ENCODE measurements at regions not wholly inside any gene's neighbourhood (a gene's known extent, or its start where the extent isn't known, plus 50 kb on each side); places are given as distances from the start of the nearest gene placed in this dataset.

DNA sequence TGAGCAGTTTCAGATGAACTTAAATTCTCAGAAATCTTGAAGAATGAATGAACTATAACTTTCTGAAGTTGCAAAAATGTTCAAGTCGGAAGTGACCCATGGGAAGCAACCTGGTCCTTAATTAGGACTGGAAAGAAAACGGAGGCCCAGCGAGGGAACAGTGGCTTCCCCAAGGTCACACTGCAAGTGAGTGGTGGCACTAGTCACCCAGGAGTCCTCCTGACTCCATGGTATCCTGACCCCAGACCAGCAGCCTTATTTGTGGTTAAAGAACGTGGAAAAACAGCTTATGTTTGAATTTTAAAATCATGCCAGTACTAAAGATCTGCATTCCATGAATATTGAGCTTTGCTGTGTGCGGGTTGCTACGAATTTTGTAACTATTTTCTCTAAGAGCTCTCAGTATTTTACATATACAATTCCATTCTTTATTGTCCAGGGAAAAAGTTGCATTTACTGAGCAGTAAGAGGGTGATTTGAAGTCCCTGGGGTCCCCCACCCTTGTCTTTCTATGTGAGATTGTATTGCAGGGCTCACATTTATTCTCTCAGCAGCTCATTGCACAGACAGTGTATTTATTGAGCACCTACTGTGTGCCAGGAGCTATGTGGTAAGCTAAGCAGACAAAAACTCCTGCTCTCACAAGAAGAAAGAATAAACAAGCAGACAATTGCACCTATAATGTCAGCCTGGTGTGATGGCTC lies 61.6 kb upstream of the ATP5PO start:
- Histone ChIP-seq H2AFZ (ENCODE audit: low read length) (no peak overlapping the region), H3K27me3 (ENCODE audit: insufficient read depth, low read length) (no peaks in the 10 kb centered on the region), H3K4ac (ENCODE audit: low read depth, low read length) (no peak overlapping the region), H3K4me2 (ENCODE audit: insufficient read depth, insufficient read length, low read length) (no peak overlapping the region), H3K4me1 (ENCODE audit: insufficient read depth, low read length) (peaks cover 5% of the 10 kb centered on the region; the same call in 1 of the 2 replicates), H3K79me1 (ENCODE audit: insufficient read depth, low read depth, low read length, poor library complexity, severe bottlenecking) (no peaks in the 10 kb centered on the region), H4K8ac (replicated peaks; ENCODE audit: insufficient read length, low read depth, low read length) (no peak overlapping the region), H2AK5ac (ENCODE audit: insufficient read length, low read length) (no peak overlapping the region), H2BK20ac (ENCODE audit: low read depth, low read length, poor library complexity, severe bottlenecking) (no peak overlapping the region), H3K56ac (ENCODE audit: insufficient read length, low read depth, low read length) (no peak overlapping the region), H3K9me3 (ENCODE audit: control insufficient read depth, low read depth, low read length) (no peaks in the 10 kb centered on the region), H4K5ac (ENCODE audit: insufficient read length, low read depth, low read length) (no peak overlapping the region), H3K18ac (ENCODE audit: insufficient read length, low read depth, low read length) (no peak overlapping the region), H4K91ac (ENCODE audit: insufficient read length, low read depth, low read length) (no peak overlapping the region), H3K14ac (ENCODE audit: insufficient read depth, low read length) (no peak overlapping the region), H3K9ac (ENCODE audit: extremely low read depth, insufficient read length, low read length) (no peak overlapping the region), H3K79me2 (ENCODE audit: insufficient read depth, low read length) (no peaks in the 10 kb centered on the region), H2BK120ac (ENCODE audit: low read depth, low read length, poor library complexity, severe bottlenecking) (no peak overlapping the region), H3K23me2 (ENCODE audit: insufficient read length, low read depth, low read length, poor library complexity, severe bottlenecking) (no peaks in the 10 kb centered on the region), H3K27ac (ENCODE audit: insufficient read length, low read depth, low read length) (no peak overlapping the region), H2BK5ac (ENCODE audit: insufficient read length, low read length) (no peak overlapping the region), H2BK12ac (ENCODE audit: insufficient read length, low read depth, low read length) (no peak overlapping the region), H3K23ac (ENCODE audit: insufficient read length, low read depth, low read length) (no peak overlapping the region), H3T11ph (ENCODE audit: low read length) (no peak overlapping the region), H4K20me1 (ENCODE audit: control insufficient read depth, insufficient read depth, insufficient read length) (no peaks in the 10 kb centered on the region), H2BK15ac (ENCODE audit: low read depth, low read length) (no peak overlapping the region)
- Mint-ChIP-seq H3K4me3 (no peak overlapping the region), H3K9me3 (peaks cover 0 to 3% of the 10 kb centered on the region in 2 experiments; a peak in 2 of 5 replicates), H3K4me1 (peaks cover 22 to 28% of the 10 kb centered on the region in 2 experiments), H3K36me3 (ENCODE audit: insufficient read depth in 1 of 3, low read depth in 3 of 3) (no peaks in the 10 kb centered on the region), H3K27me3 (ENCODE audit: low read depth) (peaks cover 1% of the 10 kb centered on the region), H3K27ac (no peak overlapping the region; a peak in 2 of 7 replicates)
- DNase-seq = no peak
- no peak for TF ChIP-seq CTCF (conservative IDR thresholded peaks at IDR 0.05)
- WGBS (ENCODE audit: extremely low coverage, insufficient read length, low lambda C conversion rate) = no CpG with 5 or more reads among the region's 6 CpGs
